ENCODE measurements at regions not wholly inside any gene's neighbourhood (a gene's known extent, or its start where the extent isn't known, plus 50 kb on each side); places are given as distances from the start of the nearest gene placed in this dataset.

DNA sequence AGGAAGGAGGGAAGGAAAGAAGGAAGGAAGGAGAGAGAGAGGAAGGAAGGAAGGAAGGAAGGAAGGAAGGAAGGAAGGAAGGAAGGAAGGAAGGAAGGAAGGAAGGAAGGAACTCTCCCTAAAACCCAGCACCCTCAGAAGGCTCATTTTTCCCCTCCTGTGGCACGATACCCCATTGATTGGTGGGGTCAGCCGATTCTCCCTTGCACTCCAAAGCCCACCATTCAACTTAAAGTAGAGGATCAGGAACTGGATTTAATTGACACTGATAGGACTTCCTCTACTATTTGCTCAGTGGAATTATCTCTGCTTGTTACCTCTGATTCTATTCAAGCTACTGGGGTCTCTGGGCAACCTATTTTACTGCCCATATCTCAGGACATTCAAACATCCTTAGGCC, 199.2 kb upstream of the MAOA start:
- H3K79me2 ChIP-seq (ENCODE audit: low read length): no peaks in the 10 kb centered on the region
- no peak overlapping the region for H3K4me3 ChIP-seq (ENCODE audit: low read length)
- no peak overlapping the region for H3K9ac ChIP-seq (ENCODE audit: low read length)
- DNase-seq: no peak
- H3K36me3 ChIP-seq (replicated peaks; ENCODE audit: insufficient read depth, low read length): no peaks in the 10 kb centered on the region
- H3K9me3 ChIP-seq (replicated peaks; ENCODE audit: insufficient read depth, low read length): no peaks in the 10 kb centered on the region
- no peak overlapping the region for H2AFZ ChIP-seq (ENCODE audit: low read length)
- no peaks in the 10 kb centered on the region for H3K27me3 ChIP-seq (replicated peaks; ENCODE audit: insufficient read depth, low read length)
- no peaks in the 10 kb centered on the region for H3K9me2 ChIP-seq (replicated peaks; ENCODE audit: insufficient read depth, low read length)
- H3K4me1 ChIP-seq (ENCODE audit: low read length): no peaks in the 10 kb centered on the region
- H3K4me2 ChIP-seq (ENCODE audit: low read depth, low read length): no peak overlapping the region
- no peak overlapping the region for H3K27ac ChIP-seq (ENCODE audit: low read length)
- no peaks in the 10 kb centered on the region for H3F3A ChIP-seq (ENCODE audit: insufficient read depth, low read length)
- H4K20me1 ChIP-seq (ENCODE audit: insufficient read depth, low read length): no peaks in the 10 kb centered on the region
- TF ChIP-seq, protein P1, sequence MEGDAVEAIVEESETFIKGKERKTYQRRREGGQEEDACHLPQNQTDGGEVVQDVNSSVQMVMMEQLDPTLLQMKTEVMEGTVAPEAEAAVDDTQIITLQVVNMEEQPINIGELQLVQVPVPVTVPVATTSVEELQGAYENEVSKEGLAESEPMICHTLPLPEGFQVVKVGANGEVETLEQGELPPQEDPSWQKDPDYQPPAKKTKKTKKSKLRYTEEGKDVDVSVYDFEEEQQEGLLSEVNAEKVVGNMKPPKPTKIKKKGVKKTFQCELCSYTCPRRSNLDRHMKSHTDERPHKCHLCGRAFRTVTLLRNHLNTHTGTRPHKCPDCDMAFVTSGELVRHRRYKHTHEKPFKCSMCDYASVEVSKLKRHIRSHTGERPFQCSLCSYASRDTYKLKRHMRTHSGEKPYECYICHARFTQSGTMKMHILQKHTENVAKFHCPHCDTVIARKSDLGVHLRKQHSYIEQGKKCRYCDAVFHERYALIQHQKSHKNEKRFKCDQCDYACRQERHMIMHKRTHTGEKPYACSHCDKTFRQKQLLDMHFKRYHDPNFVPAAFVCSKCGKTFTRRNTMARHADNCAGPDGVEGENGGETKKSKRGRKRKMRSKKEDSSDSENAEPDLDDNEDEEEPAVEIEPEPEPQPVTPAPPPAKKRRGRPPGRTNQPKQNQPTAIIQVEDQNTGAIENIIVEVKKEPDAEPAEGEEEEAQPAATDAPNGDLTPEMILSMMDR (IDR thresholded peaks at IDR 0.05; ENCODE audit: low read length): no peak
- TF ChIP-seq EZH2 (optimal IDR thresholded peaks at IDR 0.05; ENCODE audit: low read depth, low read length) (no peak), EZH2phosphoT487 (IDR thresholded peaks at IDR 0.05; ENCODE audit: low read length) (no peak)

DNA sequence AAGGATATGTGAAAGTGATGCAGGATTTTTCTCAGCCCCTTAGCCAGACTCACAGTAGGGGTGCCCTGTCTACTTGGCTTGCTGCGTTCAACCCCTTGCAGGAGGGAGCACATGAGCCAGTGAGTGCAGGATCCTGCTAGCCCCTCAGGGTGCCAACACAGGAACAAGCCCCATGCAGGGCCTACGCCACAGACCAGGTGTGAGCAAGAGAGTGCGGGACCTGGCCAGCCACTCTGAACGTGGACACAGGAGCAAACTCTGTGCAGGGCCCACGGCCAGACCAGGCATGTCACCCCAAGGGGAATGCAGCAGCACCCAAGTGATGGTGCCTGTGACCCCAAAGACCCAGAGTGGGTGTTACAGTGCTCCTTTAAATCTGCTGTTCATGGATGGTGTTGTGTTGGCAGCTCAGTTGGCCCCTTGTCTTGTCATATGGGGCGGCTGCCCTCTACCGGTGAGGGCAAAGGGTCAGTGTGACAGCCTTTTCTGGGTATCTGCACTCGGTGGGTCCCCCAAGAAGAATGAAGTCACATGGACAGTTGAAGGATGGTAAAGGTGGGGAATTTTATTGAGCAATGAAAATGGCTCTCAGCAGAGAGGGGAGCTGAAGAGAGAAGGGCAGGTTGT, 188.4 kb upstream of the MAOA start:
- TF ChIP-seq, protein P1 (IDR thresholded peaks at IDR 0.05; ENCODE audit: low read length): no peak
- TF ChIP-seq EZH2 (optimal IDR thresholded peaks at IDR 0.05; ENCODE audit: low read depth, low read length): no peak
- no peak for TF ChIP-seq EZH2phosphoT487 (IDR thresholded peaks at IDR 0.05; ENCODE audit: low read length)
- H3K36me3 ChIP-seq (replicated peaks; ENCODE audit: insufficient read depth, low read length): no peaks in the 10 kb centered on the region
- no peaks in the 10 kb centered on the region for H4K20me1 ChIP-seq (ENCODE audit: insufficient read depth, low read length)
- no peaks in the 10 kb centered on the region for H3K4me1 ChIP-seq (ENCODE audit: low read length)
- no peak overlapping the region for H3K4me3 ChIP-seq (ENCODE audit: low read length)
- no peak overlapping the region for H3K4me2 ChIP-seq (ENCODE audit: low read depth, low read length)
- H3K79me2 ChIP-seq (ENCODE audit: low read length): no peaks in the 10 kb centered on the region
- H3K27me3 ChIP-seq (replicated peaks; ENCODE audit: insufficient read depth, low read length): no peaks in the 10 kb centered on the region
- H3F3A ChIP-seq (ENCODE audit: insufficient read depth, low read length): no peaks in the 10 kb centered on the region
- no peaks in the 10 kb centered on the region for H3K9me2 ChIP-seq (replicated peaks; ENCODE audit: insufficient read depth, low read length)
- H3K9ac ChIP-seq (ENCODE audit: low read length): no peak overlapping the region
- H2AFZ ChIP-seq (ENCODE audit: low read length): no peak overlapping the region
- no peak overlapping the region for H3K27ac ChIP-seq (ENCODE audit: low read length)
- no peaks in the 10 kb centered on the region for H3K9me3 ChIP-seq (replicated peaks; ENCODE audit: insufficient read depth, low read length)
- DNase-seq: no peak

DNA sequence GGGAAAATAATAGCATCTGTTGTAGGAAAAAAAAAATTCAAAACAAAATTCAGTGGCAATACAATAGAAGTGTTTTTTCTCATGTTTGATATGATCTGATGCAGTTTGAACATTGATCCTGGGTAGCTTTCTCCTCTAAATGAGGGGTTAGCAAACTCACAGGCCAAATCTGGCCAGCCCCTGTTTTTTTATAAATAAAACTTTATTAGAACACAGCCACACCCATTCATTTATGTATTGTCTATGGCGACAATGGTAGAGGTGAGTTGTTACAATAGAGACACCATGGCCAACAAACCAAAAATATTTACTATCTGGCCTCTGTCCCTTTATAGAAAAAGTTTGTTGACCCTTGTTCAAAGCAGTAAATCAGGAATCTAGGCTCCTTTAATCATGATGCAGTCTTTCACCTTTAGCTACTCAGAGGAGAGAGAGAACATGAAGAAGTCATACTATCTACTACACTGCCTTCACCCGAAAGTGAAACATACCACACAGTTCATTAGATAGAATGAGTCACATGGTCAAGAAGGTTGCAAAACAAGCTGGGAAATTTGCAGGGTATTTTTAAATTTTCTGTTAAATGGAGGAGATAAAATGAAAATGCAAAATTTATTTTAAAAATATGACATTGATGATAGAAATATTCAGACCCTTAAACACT, 186.6 kb upstream of the MAOA start:
- Histone ChIP-seq H3K9me2 (replicated peaks; ENCODE audit: insufficient read depth, low read length) (no peaks in the 10 kb centered on the region), H3F3A (ENCODE audit: insufficient read depth, low read length) (no peaks in the 10 kb centered on the region), H3K9me3 (replicated peaks; ENCODE audit: insufficient read depth, low read length) (no peaks in the 10 kb centered on the region), H2AFZ (ENCODE audit: low read length) (0 out of 2 replicates have a peak overlapping the region, but pooled peaks have one; percentile 45), H3K4me3 (ENCODE audit: low read length) (no peak overlapping the region), H3K27me3 (replicated peaks; ENCODE audit: insufficient read depth, low read length) (no peaks in the 10 kb centered on the region), H3K27ac (ENCODE audit: low read length) (no peak overlapping the region; the same call in 1 of the 2 replicates), H4K20me1 (ENCODE audit: insufficient read depth, low read length) (no peaks in the 10 kb centered on the region), H3K79me2 (ENCODE audit: low read length) (no peaks in the 10 kb centered on the region), H3K36me3 (replicated peaks; ENCODE audit: insufficient read depth, low read length) (no peaks in the 10 kb centered on the region), H3K9ac (ENCODE audit: low read length) (no peak overlapping the region), H3K4me2 (ENCODE audit: low read depth, low read length) (peak overlapping the region; percentile 37; the same call in 1 of the 2 replicates), H3K4me1 (ENCODE audit: low read length) (no peaks in the 10 kb centered on the region)
- DNase-seq: peak; percentile 70
- TF ChIP-seq EZH2phosphoT487 (IDR thresholded peaks at IDR 0.05; ENCODE audit: low read length) (no peak), EZH2 (optimal IDR thresholded peaks at IDR 0.05; ENCODE audit: low read depth, low read length) (no peak)
- TF ChIP-seq, protein P1 (IDR thresholded peaks at IDR 0.05; ENCODE audit: low read length): no peak
